SU-DHL-6 (cell line): ENCODE measurements at regions not wholly inside any gene's neighbourhood (a gene's known extent, or its start where the extent isn't known, plus 50 kb on each side); places are given as distances from the start of the nearest gene placed in this dataset.

Source experiments
- H2AFZ ChIP-seq: fragments of 200-600 bp; sonication (generic); 2 replicates; pipeline ENCODE4 v1.6.1; 2014; ENCODE audit warnings: low read depth, mild to moderate bottlenecking, moderate library complexity, mixed read lengths, antibody characterized with exemption, low read length; ENCODE audit not compliant: severe bottlenecking
- H3F3A ChIP-seq: fragments of 200-600 bp; shearing (Covaris generic); 2 replicates; pipeline ENCODE4 v1.6.0; 2016; ENCODE audit warnings: antibody characterized with exemption, mild to moderate bottlenecking; ENCODE audit not compliant: insufficient read depth
- H3K27ac ChIP-seq: fragments of 200-600 bp; sonication (generic); 2 replicates; pipeline ENCODE4 v1.5.1; 2016; ENCODE audit warnings: low read depth, mild to moderate bottlenecking, low read length, moderate library complexity, mixed read lengths
- H3K27me3 ChIP-seq: fragments of 200-600 bp; sonication (generic), shearing (Covaris generic); 2 replicates; pipeline ENCODE4 v1.6.0; 2014; ENCODE audit warnings: mild to moderate bottlenecking, low read length
- H3K36me3 ChIP-seq: fragments of 200-600 bp; sonication (generic); 2 replicates; pipeline ENCODE4 v1.6.1; 2014; ENCODE audit warnings: mild to moderate bottlenecking, low read length, mixed read lengths
- H3K4me2 ChIP-seq: fragments of 300-600, 200-600 bp; shearing (Covaris generic), sonication (generic); 2 replicates; pipeline ENCODE4 v1.6.0; 2014; ENCODE audit warnings: low read length, low read depth, mild to moderate bottlenecking; ENCODE audit not compliant: poor library complexity, severe bottlenecking
- H3K4me3 ChIP-seq: fragments of 200-600 bp; sonication (generic); 2 replicates; pipeline ENCODE4 v1.5.1; 2014; ENCODE audit warnings: antibody characterized with exemption, low read length, mild to moderate bottlenecking, mixed read lengths; ENCODE audit not compliant: insufficient read depth, poor library complexity, severe bottlenecking
- H3K79me2 ChIP-seq: fragments of 200-600 bp; sonication (generic); 2 replicates; pipeline ENCODE4 v1.6.1; 2014; ENCODE audit warnings: mild to moderate bottlenecking, low read length, moderate library complexity; ENCODE audit not compliant: insufficient read depth
- H3K9ac ChIP-seq: fragments of 200-600 bp; sonication (generic); 2 replicates; pipeline ENCODE4 v1.7.0; 2014; ENCODE audit warnings: mild to moderate bottlenecking, low read length
- H3K9me2 ChIP-seq: fragments of 200-600 bp; sonication (generic); replicated peaks from 2 replicates; pipeline ENCODE4 v1.6.1; 2014; ENCODE audit warnings: low read length; ENCODE audit not compliant: insufficient read depth
- H3K9me3 ChIP-seq: fragments of 200-600 bp; sonication (generic); 2 replicates; pipeline ENCODE4 v1.6.1; 2014; ENCODE audit warnings: low read length, mixed read lengths; ENCODE audit not compliant: insufficient read depth
- H4K20me1 ChIP-seq: fragments of 200-600 bp; sonication (generic); 2 replicates; pipeline ENCODE4 v1.6.1; 2014; ENCODE audit warnings: low read depth, mild to moderate bottlenecking, antibody characterized with exemption, low read length, moderate library complexity, mixed read lengths
- EZH2phosphoT487 ChIP-seq: fragments of 200-600 bp; sonication (generic), shearing (Covaris generic); conservative IDR thresholded peaks from 2 replicates; pipeline ENCODE4 v1.6.1; 2018; ENCODE audit warnings: mild to moderate bottlenecking, antibody characterized with exemption, low read length, moderate library complexity, mixed read lengths
- TF ChIP-seq, protein P1 (sequence below): fragments of 200-600 bp; sonication (generic); IDR thresholded peaks from one replicate; pipeline ENCODE4 v1.5.1; 2017; ENCODE audit warnings: antibody characterized with exemption, mild to moderate bottlenecking, low read length, moderate library complexity; ENCODE audit not compliant: insufficient read depth, poor library complexity, severe bottlenecking

DNA sequence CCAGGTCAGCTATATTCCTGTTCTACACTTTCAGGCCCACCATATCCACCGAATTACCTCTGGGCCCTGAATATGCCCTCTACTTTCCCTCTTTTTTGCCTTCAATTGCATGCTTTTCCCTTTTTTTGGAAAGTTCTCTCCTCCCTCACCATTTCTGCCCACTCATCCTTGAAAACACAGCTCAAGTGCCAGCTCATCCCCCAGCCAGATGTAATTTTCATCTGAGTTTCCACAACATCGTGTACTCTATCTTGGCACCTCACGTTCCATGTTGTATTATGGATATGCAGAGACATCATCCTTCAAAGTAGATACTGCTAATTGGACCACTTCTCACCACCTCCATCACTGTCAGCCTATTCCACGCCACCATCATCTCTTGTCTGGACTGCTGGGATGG lies 129.8 kb upstream of the HSD17B12 start:
- Histone ChIP-seq H3K36me3 (no peaks in the 10 kb centered on the region), H2AFZ (no peak overlapping the region), H3K4me2 (no peak overlapping the region), H3F3A (no peaks in the 10 kb centered on the region), H3K9me2 (no peaks in the 10 kb centered on the region), H3K27ac (no peak overlapping the region), H3K79me2 (no peaks in the 10 kb centered on the region), H3K4me3 (no peak overlapping the region), H4K20me1 (no peaks in the 10 kb centered on the region), H3K27me3 (no peaks in the 10 kb centered on the region), H3K9ac (no peak overlapping the region), H3K9me3 (no peaks in the 10 kb centered on the region)
- TF ChIP-seq EZH2phosphoT487, result no peak
- TF ChIP-seq, protein P1, sequence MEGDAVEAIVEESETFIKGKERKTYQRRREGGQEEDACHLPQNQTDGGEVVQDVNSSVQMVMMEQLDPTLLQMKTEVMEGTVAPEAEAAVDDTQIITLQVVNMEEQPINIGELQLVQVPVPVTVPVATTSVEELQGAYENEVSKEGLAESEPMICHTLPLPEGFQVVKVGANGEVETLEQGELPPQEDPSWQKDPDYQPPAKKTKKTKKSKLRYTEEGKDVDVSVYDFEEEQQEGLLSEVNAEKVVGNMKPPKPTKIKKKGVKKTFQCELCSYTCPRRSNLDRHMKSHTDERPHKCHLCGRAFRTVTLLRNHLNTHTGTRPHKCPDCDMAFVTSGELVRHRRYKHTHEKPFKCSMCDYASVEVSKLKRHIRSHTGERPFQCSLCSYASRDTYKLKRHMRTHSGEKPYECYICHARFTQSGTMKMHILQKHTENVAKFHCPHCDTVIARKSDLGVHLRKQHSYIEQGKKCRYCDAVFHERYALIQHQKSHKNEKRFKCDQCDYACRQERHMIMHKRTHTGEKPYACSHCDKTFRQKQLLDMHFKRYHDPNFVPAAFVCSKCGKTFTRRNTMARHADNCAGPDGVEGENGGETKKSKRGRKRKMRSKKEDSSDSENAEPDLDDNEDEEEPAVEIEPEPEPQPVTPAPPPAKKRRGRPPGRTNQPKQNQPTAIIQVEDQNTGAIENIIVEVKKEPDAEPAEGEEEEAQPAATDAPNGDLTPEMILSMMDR, result no peak

DNA sequence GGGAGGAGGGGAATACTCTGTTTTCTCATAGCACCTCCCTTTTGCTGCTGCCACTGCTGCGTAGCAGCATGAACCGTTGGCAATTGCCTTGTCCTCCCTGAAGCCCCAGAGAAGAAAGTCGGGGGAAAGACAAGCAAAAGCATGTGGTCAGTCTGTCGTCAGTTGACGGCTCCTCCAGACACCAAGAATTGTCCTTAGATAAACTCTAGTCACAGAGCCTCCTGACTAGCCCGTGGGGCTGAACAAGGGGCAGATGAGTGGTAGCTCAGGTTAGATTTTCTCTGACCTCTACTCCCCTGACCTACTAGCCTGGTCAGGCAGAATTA lies 126.4 kb upstream of the HSD17B12 start:
- Histone ChIP-seq H3K4me2 (no peak overlapping the region), H3F3A (no peaks in the 10 kb centered on the region), H2AFZ (no peak overlapping the region), H3K79me2 (no peaks in the 10 kb centered on the region), H3K4me3 (no peak overlapping the region), H3K9me3 (no peaks in the 10 kb centered on the region), H3K36me3 (no peaks in the 10 kb centered on the region), H4K20me1 (no peaks in the 10 kb centered on the region), H3K9ac (no peak overlapping the region), H3K27ac (no peak overlapping the region), H3K9me2 (no peaks in the 10 kb centered on the region), H3K27me3 (no peaks in the 10 kb centered on the region)
- TF ChIP-seq, protein P1, result no peak
- TF ChIP-seq EZH2phosphoT487, result no peak

DNA sequence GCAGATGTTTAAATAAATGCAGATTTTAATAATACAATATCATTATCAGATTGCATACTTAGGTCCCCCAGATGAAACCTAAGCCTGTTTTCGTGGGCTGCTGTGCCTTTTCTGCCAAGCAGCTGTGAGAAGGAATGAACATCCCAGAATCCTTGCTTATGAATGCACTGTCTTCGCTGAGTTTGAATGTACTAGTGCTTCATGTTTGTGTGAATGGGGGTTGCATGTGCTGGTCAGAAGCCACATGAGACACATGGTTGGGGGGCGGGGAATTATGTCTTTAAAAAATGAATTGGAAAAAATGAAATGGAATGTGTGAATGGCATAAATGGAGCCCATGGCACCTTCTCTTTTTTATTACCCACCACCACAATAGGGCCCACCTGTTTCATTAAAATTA lies 125.4 kb upstream of the HSD17B12 start:
- Histone ChIP-seq H3K27me3 (no peaks in the 10 kb centered on the region; the same call in 1 of the 2 replicates), H3K9me2 (no peaks in the 10 kb centered on the region), H2AFZ (no peak overlapping the region), H3K36me3 (no peaks in the 10 kb centered on the region), H3K9ac (no peak overlapping the region), H3K4me3 (no peak overlapping the region), H4K20me1 (no peaks in the 10 kb centered on the region), H3K4me2 (no peak overlapping the region), H3K27ac (no peak overlapping the region), H3K79me2 (no peaks in the 10 kb centered on the region), H3K9me3 (no peaks in the 10 kb centered on the region), H3F3A (no peaks in the 10 kb centered on the region)
- TF ChIP-seq, protein P1, result no peak
- no peak for TF ChIP-seq EZH2phosphoT487
